ENCODE measurements at regions not wholly inside any gene's neighbourhood (a gene's known extent, or its start where the extent isn't known, plus 50 kb on each side); places are given as distances from the start of the nearest gene placed in this dataset.
"Not testable (repeated sequence)": the region's sequence is repeated elsewhere in the genome, so short reads cannot be mapped to it uniquely, and the experiment has no call there.

DNA sequence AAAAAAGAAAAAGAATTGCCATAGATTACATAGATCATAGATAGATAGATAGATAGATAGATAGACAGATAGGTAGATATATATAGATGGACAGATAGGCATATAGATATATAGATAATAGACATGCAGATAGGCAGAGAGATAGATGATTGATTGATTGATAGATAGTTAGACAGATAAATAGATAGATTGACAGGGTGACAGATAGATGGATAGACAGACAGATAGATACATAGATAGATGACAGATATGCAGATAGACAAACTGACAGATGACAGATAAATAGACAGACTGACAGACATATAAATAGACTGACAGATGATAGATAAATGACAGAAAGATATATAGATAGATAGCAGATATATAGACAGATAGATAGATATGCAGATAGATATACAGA is 474.0 kb downstream of the IRS2 start:
- no peak for DNase-seq

DNA sequence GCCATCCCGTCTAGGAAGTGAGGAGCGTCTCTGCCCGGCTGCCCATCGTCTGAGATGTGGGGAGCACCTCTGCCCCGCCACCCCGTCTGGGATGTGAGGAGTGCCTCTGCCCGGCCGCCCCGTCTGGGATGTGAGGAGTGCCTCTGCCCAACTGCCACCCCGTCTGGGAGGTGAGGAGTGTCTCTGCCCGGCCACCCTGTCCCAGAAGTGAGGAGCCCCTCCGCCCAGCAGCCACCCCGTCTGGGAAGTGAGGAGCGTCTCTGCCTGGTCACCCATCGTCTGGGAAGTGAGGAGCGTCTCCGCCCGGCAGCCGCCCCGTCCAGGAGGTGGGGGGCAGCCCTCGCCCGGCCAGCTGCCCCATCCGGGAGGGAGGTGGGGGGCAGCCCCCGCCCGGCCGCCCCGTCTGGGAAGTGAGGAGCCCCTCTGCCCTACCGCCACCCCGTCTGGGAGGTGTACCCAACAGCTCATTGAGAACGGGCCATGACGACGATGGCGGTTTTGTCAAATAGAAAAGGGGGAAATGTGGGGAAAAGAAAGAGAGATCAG is 474.9 kb downstream of the IRS2 start:
- not testable (repeated sequence) for DNase-seq

DNA sequence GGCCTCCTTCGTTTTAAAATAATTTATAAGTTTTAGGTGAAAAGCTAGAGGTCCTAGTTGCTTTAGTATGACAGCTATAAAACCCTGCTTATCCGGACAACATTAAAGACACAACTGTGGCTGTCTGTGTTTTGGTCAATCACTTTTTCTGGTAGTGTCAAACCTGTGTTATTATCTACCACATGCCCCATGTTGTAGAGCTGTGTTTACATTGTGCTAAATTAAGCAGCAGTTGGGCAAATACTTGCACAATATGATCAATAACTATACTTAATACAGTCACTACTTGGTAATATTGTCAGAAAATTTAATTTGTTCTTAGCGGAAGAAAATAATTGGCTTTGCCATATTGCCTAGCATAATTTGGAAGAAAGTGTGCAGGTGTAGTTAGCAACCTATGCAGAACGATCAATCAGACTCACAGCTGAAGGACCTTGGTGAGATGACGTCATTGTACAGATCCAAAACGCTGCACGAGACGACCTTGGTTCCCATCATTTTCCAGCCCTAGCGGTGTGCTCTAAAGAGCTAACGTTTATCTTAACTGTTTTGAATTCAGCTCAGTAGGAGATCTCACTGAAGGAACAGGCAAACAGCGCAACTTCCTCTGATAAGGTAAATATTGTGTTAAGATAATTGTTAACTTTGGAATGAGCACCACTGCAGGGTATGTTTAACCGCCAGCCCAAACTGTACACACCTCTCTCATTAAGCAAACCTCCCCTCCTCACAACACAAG is 476.6 kb downstream of the IRS2 start:
- DNase-seq, result no peak

DNA sequence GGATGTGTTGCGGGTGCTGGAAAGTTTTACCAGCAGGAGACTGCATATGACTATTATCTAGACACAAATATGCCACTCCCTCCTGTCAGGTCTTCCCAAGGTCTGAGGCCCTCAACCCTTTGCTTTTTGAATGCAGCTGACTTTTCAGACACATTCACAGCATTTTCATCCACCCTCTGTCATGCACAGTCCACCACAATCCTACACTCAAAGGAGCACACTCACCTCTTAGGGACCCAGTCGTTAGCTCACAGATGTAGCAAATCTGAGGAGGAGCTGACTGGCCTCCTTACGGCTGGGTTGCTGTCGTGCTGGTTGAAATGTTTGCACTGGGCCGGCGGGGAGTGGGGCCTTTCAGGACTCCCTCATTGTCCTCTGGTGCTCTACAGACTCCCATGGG is 479.4 kb downstream of the IRS2 start:
- DNase-seq, result no peak

DNA sequence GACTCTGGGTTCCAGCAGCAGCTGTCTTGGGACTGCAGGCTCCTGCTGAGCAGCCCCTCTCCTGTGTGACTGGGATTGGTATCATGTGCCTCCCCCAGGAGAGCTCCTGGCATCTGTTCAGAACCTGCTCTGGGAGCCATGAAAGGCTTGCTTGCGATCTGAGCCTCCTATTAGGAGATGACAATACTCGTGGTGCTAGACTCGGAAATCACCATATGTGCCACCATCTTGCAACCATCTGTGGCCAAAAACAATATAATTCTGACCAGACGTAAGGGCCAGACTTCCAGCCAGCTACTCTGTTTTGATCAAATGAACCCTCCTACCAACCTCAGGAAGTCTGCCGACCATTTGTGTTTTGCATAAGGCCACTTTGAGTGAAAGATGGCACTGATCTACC is 484.7 kb downstream of the IRS2 start:
- DNase-seq, result no peak

DNA sequence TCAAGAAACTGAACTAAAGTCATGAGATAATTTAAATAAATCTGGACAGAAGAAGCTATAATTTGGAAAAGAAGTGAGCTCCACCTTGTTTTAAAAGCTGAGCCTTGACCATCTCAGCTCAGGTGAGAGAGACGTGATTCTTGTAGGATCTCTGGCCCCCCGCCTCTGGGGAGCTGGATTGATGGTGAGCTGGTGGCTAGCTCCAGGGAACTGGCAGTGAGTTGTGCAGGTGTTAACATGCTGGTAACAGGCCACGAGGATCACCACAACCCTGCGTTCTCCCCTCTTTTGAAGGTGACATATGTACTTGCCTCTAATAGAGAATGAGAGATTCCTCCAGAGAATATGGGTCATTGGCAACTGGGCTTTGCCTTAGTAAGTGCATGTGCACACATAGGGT is 485.1 kb downstream of the IRS2 start:
- no peak for DNase-seq

DNA sequence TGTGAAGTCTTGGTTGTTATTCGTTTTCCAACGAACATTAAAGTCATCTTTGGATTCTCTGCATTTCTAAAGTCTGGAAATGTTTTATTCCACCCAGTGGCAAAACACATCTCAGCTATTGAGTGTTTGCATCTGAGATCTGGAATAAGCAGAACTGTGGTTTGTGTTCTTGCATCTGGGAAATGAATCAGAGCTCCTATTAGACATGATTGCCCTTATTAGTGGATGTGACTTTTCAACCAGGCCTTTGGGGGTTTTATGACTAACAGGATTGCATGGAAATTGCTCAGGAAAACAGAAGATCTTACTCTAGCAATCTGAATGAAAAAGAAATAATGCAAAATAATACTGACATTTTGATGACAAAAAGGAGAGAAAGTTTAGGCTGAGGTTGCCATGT is 488.8 kb downstream of the IRS2 start:
- DNase-seq, result no peak

DNA sequence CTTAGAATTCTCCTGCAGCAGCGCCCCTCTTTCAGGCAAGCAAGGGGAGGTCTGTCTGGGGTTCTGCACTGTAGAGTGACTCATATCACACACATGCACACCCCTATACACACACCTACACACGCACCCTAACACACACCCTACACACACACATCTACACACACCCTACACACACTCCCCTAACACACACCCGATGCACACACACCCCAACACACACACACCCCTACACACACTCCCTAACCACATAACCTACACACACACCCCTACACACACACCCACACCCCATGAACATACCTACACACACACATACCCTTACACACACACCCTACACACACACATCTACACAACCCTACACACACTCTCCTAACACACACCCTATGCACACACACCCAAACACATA is 493.2 kb downstream of the IRS2 start:
- no peak for DNase-seq

DNA sequence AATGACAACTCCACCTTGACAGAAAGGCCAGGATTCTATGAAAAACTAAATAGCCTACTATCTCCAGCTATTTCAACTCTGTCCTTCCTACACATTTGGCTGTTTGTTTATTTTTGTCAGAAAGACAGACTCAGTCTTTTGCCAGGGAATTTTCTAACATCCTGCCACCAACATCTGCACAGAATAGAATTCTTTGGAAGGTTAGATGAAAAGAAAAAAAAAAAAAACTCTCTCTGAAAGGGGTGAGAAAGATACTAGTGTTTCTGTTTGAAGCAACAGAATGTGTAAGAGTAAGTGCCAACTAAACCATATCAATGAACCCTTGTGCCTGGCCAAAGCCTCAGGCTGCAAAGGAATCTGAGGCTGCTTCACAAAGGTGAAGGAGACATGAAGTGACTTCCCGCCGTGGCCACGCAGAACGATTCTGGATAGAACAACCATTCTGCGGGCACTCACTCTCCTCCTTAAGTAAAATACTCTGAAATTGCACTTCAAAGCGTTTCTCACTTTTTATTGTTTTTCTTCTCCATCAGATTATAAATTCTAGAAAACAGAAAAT is 498.2 kb downstream of the IRS2 start:
- no peak for DNase-seq

DNA sequence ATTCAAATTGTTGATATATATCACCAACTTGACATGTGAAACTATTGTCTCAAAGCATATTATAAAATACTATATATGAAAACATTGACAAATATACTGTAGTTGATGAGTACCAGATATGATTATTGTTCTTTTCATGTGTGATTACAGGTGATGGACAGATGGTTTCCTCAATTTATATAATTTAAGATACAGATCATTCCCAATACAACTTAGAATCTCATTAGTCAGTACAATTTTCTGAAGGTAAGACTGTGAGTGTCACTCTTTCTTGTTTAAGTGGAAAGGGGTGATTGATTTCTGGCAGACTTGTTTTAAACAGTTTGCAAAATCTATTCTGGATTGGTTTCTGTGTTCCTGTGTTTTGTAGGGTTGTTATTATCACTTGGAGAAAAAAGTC is 498.8 kb downstream of the IRS2 start:
- no peak for DNase-seq

DNA sequence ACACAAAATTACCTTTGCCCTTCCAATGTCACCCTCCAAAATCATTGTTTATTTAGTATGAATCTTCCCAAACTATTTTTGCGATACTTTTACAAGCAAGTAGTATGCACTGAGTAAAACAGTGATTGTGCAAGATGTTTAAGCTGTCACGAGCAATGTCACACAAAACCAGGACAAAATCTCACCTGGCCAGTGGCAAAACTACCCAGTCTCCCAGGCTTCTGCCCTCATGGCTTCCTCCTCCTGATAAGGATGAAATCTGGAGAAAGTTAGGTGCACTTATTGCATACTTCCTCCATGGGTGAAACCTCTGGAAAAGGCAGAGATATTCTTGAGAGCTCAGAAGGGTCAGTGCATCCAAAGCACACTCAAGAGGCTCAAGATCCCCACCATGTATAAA is 500.8 kb downstream of the IRS2 start:
- DNase-seq, result no peak

DNA sequence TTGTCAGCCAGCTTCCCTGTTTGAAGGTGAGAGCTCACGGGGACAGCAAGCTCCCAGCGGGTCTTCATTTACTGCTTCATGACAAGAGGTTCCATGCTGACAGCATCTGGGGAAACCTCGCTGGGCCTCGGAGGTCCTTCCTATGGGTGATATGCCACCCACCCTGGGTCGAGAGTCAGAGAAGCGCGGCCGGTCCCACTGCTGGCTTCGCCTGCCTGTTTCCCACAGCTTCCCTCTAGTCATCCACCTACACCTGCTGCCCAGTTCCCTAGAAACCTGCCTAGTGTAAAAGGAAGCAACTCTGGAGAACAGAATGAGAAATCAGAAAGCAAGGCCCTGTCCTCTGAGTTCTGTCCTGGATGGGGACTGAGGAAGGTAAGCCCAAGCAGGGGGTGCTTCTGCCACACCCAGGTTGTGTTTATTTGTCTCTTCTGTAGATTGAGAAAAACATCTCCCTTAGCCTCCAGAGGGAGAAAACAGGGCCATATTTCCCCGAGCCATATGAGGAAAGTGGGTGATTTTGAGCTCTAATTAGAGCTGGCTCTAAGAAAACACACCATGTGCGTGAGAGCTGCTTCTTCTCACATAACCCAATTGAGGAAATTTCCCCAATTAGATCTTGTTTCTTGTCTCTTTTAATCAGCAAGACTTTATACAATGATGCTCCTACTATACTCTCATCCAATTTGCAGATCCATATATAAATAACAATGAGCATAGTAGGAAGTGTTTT is 504.3 kb downstream of the IRS2 start:
- DNase-seq, result no peak

DNA sequence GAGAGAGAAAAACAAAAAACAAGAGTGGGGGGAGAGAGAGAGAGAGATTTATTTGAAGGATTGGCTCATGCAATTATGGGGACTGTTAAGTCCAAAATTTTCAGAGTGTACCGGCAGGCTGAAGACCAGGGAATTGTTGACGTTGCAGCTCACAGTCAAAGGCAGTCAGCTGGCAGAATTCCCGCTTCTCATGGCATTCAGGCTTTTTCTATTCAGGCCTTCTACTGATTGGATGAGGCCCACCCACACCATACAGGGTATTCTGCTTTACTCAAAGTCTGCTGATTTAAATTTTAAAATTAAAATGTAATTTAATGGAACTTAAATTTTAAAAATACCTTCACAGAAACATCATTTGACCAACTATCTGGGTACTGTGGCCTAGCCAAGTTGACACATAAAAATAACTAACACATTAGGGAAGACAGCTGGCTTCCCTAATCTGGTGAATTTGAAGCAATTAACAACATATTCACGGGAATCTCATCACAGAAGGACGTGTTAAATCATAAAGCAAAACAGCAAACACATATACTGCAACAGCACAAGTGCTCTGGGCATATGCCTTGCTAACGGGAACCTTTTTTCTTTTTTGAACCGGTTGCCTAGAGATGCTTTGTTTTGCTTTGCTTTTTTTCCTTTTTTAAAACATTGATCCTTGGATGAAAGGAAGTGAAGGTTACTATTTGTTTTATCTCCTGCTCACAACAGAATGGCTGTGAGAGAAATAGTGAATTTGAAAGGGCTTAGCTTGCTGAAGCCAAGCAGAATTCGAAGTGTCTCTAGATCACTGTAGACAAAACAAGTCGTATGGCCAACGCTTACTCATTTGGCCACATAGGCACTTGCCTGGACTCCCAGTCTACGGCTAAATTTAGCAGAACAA is 505.1 kb downstream of the IRS2 start:
- DNase-seq, result no peak

DNA sequence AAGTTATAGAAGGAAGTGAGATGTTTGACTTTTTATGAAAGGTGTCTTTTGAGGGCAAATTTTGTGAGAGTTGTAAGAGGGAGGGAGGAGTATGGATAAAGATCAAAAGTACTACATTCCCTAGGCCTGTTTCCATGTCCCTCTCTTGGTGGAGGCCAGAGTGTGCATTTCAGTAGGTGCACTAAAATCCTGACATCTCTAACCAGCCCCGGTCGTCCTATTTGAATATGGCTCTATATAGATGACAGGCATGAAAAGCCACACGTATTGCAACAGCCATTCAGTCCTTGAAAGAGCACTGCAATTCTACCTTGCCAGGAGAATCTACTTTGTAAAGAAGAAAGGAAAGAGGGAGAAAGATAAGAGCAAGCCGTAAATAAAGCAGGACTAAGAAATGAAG is 510.1 kb downstream of the IRS2 start:
- DNase-seq, result no peak

DNA sequence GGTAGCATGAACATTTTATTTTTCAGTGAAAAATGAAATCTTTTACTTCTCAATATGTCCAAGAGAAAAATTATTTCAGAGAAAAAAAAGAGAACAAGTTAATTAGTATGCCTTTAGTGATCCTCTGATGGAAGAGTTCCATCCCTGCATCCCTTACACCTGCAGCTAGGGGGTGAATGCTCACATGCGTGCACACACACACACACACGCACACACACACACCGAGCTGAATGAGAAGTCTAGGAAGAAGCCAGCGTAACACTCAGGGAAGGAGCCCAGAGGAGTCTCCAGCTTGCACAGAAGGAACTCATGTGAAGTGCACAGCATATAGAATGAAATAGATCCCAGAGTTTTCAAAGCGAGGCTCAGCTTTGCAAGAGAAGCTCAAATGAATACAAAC is 510.5 kb downstream of the IRS2 start:
- no peak for DNase-seq

DNA sequence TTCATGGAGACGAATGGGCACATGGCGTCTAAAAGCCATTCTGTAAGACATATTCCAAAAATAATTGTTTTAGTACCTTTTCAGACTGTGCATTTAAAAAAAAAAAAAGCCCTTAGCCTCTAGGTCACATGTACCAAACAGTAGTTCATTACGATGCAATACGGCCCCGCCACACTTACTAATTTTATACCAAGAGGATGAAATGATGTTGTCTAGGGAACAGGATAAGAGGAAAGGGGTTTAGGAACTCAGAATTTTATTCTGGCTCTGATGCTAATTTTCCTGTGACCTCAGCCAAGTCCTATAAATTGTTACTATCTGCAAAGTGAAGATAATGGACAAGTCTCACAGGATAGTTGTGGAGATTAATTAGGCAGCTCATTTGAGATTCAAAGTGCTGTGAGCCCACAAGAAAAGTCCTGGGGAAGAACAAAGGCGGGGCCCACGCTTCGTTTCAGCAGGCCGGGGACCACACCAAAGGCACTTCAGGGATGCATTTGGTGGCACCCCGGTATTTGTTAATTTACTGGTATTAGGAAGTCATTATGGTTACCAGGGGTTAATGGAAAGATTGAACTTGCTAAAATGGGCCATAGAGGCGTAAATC is 511.1 kb downstream of the IRS2 start:
- no peak for DNase-seq

DNA sequence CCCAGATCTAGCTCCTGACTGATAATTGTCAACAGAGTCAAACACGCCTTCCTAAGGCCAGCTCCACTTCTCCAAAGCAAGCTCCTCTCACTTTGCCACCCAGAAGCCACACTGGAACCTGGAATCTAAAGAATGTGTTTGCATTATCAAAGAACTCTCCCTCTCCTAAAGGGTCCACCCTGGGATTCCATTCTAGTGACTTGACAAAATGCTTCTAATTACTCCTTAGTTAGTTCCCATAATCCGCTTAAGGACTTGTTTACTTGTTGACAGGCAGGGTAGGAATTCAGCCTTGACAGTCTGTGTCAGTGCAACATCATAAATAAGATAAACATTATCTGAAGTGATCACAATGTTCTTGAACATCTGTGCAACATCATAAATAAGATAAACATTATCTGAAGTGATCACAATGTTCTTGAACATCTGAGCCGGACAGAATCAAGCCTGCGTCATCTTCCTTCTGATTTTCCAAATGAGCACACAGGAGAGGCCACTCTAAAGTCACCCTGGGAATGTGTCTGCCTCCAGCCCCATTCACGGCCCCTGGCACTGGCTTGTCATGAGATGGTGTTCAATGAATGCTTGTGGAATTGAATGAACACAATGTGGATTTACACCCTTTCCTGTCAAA is 512.1 kb downstream of the IRS2 start:
- peak; percentile 94 for DNase-seq

DNA sequence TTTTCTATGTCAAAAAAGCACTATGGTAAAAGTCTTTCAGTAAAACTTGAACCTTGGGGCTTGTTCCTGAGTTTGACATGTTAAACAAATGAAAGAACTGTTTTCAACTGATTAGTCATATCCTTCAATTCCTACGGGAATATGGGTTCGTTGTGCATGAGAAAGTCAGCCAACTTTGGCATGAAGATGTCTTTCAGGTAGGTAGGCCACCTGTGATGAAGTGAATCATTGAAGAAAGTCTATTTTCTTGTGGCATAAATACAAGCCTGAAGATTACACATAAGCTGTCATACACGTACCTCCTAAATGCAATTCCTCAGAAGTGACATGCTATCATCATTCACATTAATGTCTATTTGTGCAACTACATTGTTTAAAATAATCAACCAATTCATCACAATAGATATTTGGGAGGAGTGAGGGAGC is 513.0 kb downstream of the IRS2 start:
- DNase-seq, result no peak

DNA sequence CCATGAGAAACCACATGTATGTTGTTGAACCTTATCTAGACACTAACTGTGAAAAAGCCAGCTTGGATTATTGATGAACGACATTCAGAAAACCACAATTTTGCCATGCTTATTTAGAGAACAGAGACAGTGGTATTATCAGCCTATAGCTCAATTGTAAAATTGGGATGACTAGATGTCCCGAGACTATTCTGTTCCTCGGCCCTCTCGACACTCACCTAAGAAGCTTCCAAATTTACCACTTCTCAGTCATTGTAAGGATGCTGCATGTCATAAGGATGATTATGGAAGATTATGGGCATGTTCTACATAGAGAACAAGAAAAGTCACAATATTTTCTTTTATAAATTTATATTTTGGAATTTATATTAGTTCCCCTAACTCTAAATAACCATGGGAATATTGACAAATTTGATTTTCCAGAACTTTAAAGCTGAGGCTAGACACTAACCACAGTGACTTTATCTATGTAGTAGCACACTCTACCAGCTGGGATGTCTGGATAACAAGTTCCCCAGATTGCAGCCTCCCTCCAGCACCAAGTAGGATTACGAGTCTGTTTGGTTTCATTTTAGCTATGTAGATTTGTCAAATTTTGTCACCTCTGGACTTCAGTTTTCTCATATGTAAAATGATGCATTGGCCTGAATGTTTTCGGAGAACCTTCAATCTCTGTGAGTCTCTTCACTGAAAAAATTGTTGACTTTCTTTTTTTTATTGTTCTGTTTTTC is 513.6 kb downstream of the IRS2 start:
- no peak for DNase-seq

DNA sequence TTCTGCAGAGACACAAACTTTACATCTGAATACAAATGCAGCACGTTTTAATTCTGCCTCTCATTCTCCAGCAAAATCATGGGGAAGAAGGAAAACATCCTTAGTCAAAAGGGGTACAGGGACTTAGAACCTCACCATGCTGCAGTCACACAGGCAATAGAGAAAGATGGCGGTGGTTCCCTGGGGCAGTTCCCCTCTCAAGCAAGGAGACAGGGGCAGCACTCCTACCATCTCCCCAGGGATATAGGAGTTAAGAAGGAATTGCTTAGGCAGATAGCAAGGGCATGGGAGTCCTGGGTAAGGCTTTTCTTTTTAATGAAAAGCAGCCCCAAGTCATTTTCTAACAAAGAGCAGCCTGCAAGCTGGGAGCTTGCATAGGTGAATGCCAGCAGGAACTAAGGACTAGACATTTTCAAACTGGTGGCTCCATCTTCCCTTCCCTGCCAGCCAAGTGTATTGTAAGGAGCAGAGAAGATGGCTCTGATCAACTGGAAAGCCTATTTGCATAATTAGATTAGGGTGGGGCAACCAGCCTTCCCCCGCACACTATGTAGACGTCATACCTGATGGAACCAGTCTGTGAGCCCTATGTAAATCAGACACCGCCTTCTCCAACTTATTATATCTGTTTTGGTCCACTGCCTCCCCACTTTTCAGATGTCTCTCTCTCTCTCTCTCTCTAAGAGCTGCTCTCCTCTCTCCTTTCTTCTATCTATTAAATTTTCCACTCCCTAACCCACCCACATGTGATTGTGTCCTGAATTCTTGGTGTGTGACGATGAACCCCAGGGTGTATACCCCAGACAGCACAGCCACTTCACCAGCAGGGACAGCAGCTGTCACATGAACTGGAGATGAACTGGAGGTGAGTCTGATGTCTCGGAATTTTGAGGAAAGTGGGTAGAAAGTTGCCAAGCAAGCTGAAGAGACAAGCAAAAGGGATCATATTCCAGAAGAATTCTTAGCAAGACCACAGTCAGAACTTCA is 514.5 kb downstream of the IRS2 start:
- DNase-seq, result no peak
